ENCODE measurements at regions not wholly inside any gene's neighbourhood (a gene's known extent, or its start where the extent isn't known, plus 50 kb on each side); places are given as distances from the start of the nearest gene placed in this dataset.
"Not testable (repeated sequence)": the region's sequence is repeated elsewhere in the genome, so short reads cannot be mapped to it uniquely, and the experiment has no call there.

GRCh38 chr1:69104894-69105293, 462.8 kb upstream of the LRRC7 start:
- DNase-seq (ENCODE audit: extremely low read depth, low read depth): no peak
- no peak for TF ChIP-seq CTCF (IDR thresholded peaks at IDR 0.05; ENCODE audit: low read depth, low read length)

DNA sequence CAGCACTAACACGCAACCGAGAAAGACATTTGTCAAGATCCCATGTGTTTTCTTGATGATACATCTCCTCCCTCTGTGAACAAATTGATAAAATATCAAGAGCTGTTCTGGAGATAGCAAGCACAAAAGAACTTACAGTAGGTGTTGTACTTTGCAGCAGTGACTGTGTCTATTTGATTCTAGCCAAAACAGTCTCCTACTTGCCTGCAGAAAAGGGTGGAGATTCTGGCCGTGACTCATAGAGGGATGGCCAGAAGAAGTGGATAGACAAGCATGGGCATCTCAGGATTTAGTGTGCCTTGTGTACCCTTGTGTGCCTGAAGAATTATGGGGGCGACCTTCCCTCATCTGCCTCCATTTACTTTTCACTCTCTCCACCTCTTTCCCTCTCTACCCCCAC, 458.4 kb upstream of the LRRC7 start:
- no peak for DNase-seq (ENCODE audit: extremely low read depth, low read depth)
- TF ChIP-seq CTCF (IDR thresholded peaks at IDR 0.05; ENCODE audit: low read depth, low read length): no peak

GRCh38 chr1:69110851-69111250, 456.9 kb upstream of the LRRC7 start:
- DNase-seq (ENCODE audit: extremely low read depth, low read depth): no peak
- no peak for TF ChIP-seq CTCF (IDR thresholded peaks at IDR 0.05; ENCODE audit: low read depth, low read length)

- DNase-seq (ENCODE audit: extremely low read depth, low read depth): not testable (repeated sequence)
Observed at GRCh38 chr1:69120126-69120741, 447.5 kb upstream of the LRRC7 start.

- TF ChIP-seq CTCF (IDR thresholded peaks at IDR 0.05; ENCODE audit: low read depth, low read length): no peak
- no peak for DNase-seq (ENCODE audit: extremely low read depth, low read depth)
Observed at GRCh38 chr1:69120817-69121216, 446.9 kb upstream of the LRRC7 start.

DNA sequence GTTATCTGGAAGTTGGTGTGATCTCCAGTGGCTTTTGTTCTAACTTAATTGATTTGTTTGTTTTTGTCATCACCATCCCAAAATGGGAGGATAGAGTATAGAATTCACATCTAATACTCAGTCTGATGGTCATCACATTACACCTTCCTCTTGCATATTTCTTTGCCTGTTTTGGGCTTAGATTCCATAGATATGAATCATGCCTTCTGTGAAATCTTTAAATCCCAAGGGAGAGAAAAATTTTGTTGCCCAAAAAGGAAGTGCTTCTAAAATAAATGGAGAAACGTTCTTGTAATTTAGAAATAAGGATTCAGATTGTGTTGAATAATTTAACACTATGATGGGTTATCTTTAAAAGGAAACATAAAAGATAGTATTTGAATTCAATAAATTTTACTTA, 446.0 kb upstream of the LRRC7 start:
- no peak for TF ChIP-seq CTCF (IDR thresholded peaks at IDR 0.05; ENCODE audit: low read depth, low read length)
- no peak for DNase-seq (ENCODE audit: extremely low read depth, low read depth)

DNA sequence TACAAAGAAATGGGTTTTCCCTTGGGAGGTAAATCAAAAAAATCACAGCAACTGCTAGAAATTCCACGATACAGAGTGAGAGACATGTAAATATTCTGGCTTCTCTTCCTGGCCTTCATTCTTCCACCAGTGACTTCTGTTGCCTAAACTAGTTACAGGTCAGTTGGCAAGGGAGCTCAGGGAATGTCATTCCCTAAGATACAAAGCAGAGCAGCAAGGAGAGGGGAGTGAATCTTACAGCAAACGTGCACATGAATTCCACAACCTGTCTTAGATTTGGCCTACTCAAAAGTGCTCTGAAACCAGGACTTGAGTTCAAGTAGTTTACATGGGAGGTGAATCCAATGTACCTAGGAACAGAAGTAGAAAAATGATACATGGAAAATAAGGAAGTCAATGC, 445.3 kb upstream of the LRRC7 start:
- TF ChIP-seq CTCF (IDR thresholded peaks at IDR 0.05; ENCODE audit: low read depth, low read length): no peak
- no peak for DNase-seq (ENCODE audit: extremely low read depth, low read depth)

DNA sequence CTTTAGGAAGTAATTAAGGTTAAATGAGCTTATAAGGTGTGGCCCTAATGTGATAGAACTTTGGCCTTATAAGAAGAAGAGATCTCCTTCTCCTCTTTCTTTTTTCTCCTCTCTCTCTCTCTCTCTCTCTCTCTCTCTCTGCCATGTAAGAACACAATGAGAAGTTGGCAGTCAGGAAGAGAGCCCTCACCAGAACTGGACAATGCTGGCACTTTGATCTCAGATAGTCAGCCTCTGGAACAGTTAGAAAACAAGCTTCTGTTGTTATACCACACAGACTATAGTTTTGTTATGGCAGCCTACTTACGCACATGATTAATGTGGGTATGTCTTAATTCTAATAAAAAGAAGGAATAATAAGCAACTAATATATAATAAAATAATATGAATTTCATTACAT, 444.2 kb upstream of the LRRC7 start:
- TF ChIP-seq CTCF (IDR thresholded peaks at IDR 0.05; ENCODE audit: low read depth, low read length): no peak
- DNase-seq (ENCODE audit: extremely low read depth, low read depth): no peak

Data from AG09319 (cell line).